ENCODE measurements at regions not wholly inside any gene's neighbourhood (a gene's known extent, or its start where the extent isn't known, plus 50 kb on each side); places are given as distances from the start of the nearest gene placed in this dataset.

DNA sequence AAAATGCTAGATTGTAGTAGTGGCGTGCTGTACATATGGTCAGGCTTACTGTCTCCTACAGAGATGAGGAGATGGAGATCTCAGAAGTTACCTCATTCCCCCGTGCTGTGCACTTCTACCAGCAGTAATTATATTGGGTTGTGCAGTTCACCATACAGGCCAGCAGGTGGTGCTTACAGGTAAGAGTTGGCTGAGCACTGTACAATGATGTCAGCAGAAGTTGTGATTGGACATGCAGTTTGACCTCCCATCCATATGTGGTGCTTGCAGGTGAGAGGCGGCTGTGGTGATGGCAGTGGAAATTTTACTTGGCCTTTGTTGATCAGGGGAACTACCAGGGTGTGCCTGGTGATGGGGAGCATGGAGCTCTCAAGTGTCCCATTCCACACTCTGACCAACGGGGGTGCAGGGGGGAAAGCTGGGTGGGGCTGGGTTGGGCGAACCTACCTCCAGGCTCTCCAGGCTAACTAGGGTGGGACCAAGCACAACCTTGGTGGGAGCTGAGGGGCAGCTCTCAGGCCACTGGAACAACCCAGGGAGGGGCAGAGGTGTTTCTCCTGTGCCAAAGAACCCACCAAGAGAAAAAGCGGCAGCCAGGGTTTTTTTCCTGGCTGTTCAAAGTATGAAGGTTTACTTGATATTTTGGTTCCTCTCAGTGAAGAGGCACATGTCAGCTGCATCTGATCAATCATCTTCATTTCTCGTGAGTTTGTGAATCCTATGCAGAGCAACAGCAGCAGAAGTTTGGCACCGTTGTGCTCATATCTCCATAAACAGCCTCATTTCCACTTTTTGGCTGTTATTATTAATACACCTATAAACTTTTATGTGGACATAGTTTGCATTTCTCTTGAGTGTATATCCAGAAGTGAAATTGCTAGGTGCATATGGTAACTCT, 73.8 kb upstream of the FREM3 start:
- no peak overlapping the region for H3K4me2 ChIP-seq (replicated peaks; ENCODE audit: extremely low read depth, low read length, poor library complexity, severe bottlenecking)
- no peaks in the 10 kb centered on the region for H3K79me2 ChIP-seq (ENCODE audit: insufficient read depth, low read length)
- H3K9me3 ChIP-seq (replicated peaks in 1 of 2; ENCODE audit: control insufficient read depth in 1 of 2, insufficient read depth in 1 of 2, low read length in 2 of 2), result no peaks in the 10 kb centered on the region
- no peaks in the 10 kb centered on the region for H4K20me1 ChIP-seq (ENCODE audit: insufficient read depth, low read length)
- H3K27me3 ChIP-seq (ENCODE audit: control insufficient read depth in 2 of 2, insufficient read depth in 2 of 2, low read length in 2 of 2), result no peaks in the 10 kb centered on the region
- TF ChIP-seq, protein P1, sequence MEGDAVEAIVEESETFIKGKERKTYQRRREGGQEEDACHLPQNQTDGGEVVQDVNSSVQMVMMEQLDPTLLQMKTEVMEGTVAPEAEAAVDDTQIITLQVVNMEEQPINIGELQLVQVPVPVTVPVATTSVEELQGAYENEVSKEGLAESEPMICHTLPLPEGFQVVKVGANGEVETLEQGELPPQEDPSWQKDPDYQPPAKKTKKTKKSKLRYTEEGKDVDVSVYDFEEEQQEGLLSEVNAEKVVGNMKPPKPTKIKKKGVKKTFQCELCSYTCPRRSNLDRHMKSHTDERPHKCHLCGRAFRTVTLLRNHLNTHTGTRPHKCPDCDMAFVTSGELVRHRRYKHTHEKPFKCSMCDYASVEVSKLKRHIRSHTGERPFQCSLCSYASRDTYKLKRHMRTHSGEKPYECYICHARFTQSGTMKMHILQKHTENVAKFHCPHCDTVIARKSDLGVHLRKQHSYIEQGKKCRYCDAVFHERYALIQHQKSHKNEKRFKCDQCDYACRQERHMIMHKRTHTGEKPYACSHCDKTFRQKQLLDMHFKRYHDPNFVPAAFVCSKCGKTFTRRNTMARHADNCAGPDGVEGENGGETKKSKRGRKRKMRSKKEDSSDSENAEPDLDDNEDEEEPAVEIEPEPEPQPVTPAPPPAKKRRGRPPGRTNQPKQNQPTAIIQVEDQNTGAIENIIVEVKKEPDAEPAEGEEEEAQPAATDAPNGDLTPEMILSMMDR (IDR thresholded peaks at IDR 0.05), result peak; percentile 82
- no peak overlapping the region for H3K9ac ChIP-seq (ENCODE audit: insufficient read depth, low read length, poor library complexity, severe bottlenecking)
- intact Hi-C loops (cut with micrococcal nuclease), result no loop called here
- WGBS (ENCODE audit: insufficient coverage), result 88% methylated on average over 3 of the region's 8 CpGs
- H3K36me3 Mint-ChIP-seq, result no peaks in the 10 kb centered on the region
- no peak overlapping the region for H3K27ac ChIP-seq (ENCODE audit: low read depth in 1 of 2, low read length in 2 of 2)
- no peaks in the 10 kb centered on the region for H3K9me3 Mint-ChIP-seq
- DNase-seq, result peak; percentile 12 to 33 (median 24)
- H3K4me1 ChIP-seq (ENCODE audit: control insufficient read depth in 1 of 2, insufficient read depth in 2 of 2, low read length in 2 of 2), result no peaks in the 10 kb centered on the region
- no peaks in the 10 kb centered on the region for H3K36me3 ChIP-seq (replicated peaks in 1 of 2; ENCODE audit: control insufficient read depth in 1 of 2, insufficient read depth in 2 of 2, low read length in 2 of 2)
- no peak overlapping the region for H3K4me3 ChIP-seq (replicated peaks in 1 of 3; ENCODE audit: low read depth in 2 of 3, low read length in 3 of 3)
- no peak overlapping the region for H3K27ac Mint-ChIP-seq
- H3K27me3 Mint-ChIP-seq (ENCODE audit: low read depth in 3 of 3), result peaks cover 0 to 2% (median 0%) of the 10 kb centered on the region in 3 donors
- no peak overlapping the region for H3K4me3 Mint-ChIP-seq
- H3K4me1 Mint-ChIP-seq, result no peaks in the 10 kb centered on the region
- H2AFZ ChIP-seq (ENCODE audit: insufficient read depth, low read depth, low read length, poor library complexity, severe bottlenecking), result no peak overlapping the region

DNA sequence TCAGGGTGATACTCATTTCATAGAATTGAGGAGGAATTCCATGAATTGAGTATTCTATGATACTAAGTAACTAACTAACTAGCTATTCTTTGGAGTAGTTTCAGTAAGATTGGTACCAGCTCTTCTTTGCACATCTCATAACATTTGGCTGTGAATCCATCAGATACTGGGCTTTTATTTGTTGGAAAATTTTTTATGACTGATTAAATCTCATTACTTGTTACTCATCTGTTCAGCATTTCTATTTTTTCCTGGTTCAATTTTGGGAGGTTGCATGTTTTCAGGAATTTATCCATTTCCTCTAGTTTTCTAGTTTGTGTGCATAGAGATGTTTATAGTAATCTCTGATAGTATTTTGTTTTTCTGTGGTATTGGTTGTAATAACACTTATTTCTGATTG, 70.8 kb upstream of the FREM3 start:
- H3K36me3 Mint-ChIP-seq, result no peaks in the 10 kb centered on the region
- H3K9me3 Mint-ChIP-seq, result peaks cover 0 to under 1% (median 0%) of the 10 kb centered on the region in 7 donors
- intact Hi-C loops (cut with micrococcal nuclease), result no loop called here

More for the DNA sequence above, 70.8 kb upstream of the FREM3 start:
- Mint-ChIP-seq H3K4me3 (no peak overlapping the region), H3K27me3 (ENCODE audit: low read depth in 3 of 3) (peaks cover 0 to 2% (median 0%) of the 10 kb centered on the region in 3 donors), H3K27ac (no peak overlapping the region), H3K4me1 (no peaks in the 10 kb centered on the region)
- no peaks in the 10 kb centered on the region for H3K79me2 ChIP-seq (ENCODE audit: insufficient read depth, low read length)
- H2AFZ ChIP-seq (ENCODE audit: insufficient read depth, low read depth, low read length, poor library complexity, severe bottlenecking), result no peak overlapping the region
- no peaks in the 10 kb centered on the region for H3K9me3 ChIP-seq (replicated peaks in 1 of 2; ENCODE audit: control insufficient read depth in 1 of 2, insufficient read depth in 1 of 2, low read length in 2 of 2)
- H3K4me1 ChIP-seq (ENCODE audit: control insufficient read depth in 1 of 2, insufficient read depth in 2 of 2, low read length in 2 of 2), result no peaks in the 10 kb centered on the region
- H3K36me3 ChIP-seq (replicated peaks in 1 of 2; ENCODE audit: control insufficient read depth in 1 of 2, insufficient read depth in 2 of 2, low read length in 2 of 2), result no peaks in the 10 kb centered on the region
- TF ChIP-seq, protein P1 (IDR thresholded peaks at IDR 0.05), result no peak
- no peak overlapping the region for H3K9ac ChIP-seq (ENCODE audit: insufficient read depth, low read length, poor library complexity, severe bottlenecking)
- no peak for DNase-seq
- no peak overlapping the region for H3K4me3 ChIP-seq (replicated peaks in 1 of 3; ENCODE audit: low read depth in 2 of 3, low read length in 3 of 3)
- no peak overlapping the region for H3K4me2 ChIP-seq (replicated peaks; ENCODE audit: extremely low read depth, low read length, poor library complexity, severe bottlenecking)
- H3K27me3 ChIP-seq (ENCODE audit: control insufficient read depth in 2 of 2, insufficient read depth in 2 of 2, low read length in 2 of 2), result no peaks in the 10 kb centered on the region
- no peaks in the 10 kb centered on the region for H4K20me1 ChIP-seq (ENCODE audit: insufficient read depth, low read length)
- no peak overlapping the region for H3K27ac ChIP-seq (ENCODE audit: low read depth in 1 of 2, low read length in 2 of 2)

Data from CD14-positive monocyte (primary cell).